HG03280 (cell line): ENCODE measurements at regions not wholly inside any gene's neighbourhood (a gene's known extent, or its start where the extent isn't known, plus 50 kb on each side); places are given as distances from the start of the nearest gene placed in this dataset.

Experiments used
- ATAC-seq: cut with Tn5 transposase; IDR thresholded peaks from one replicate; pipeline ENCODE4 v1.9.1; 2021; ENCODE audit warnings: mild to moderate bottlenecking, moderate library complexity; ENCODE audit not compliant: unreplicated experiment

DNA sequence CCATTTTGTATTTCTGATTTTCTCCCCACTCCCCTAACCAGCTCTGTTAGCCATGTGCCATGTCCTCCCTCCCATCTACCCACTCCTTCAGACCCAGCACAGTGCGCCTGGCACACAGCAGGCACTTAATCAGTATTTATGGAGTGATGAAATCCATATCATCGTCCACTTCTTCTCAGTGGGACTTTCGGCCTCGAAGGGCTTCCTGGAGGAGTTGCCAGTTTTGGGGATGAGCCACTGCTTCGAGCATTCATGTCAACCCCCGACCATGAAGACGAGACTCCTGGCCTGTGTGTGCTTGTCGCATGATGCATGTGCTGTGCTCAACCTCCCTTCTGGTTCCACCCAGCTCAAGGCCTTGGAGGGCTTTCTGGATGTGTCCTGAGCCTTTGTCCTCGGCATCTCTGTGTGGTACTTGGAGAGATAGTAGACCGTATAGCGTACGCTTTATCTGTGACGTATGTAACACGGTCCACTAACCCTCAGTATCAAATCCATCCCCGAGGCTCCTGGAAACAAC lies 119.5 kb upstream of the RTL1 start:
- no peak for ATAC-seq

DNA sequence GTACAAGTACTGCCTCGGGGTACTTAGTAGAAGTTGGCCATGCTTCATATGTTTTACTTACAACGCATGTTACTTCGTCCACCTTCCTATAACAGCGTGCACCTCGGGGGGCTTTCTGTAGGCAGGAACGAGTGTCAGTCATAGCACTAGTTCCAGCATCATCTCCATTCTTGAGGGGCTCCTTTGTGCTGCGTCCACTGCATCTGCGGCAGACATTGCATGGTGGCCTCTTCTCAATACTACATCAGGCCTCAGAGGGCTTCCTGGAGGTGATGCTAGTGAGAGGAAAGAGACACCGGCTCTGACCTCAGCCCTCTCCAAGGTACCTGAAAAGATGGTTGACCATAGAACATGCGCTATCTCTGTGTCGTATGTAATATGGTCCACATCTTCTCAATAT lies 121.2 kb upstream of the RTL1 start:
- no peak for ATAC-seq

DNA sequence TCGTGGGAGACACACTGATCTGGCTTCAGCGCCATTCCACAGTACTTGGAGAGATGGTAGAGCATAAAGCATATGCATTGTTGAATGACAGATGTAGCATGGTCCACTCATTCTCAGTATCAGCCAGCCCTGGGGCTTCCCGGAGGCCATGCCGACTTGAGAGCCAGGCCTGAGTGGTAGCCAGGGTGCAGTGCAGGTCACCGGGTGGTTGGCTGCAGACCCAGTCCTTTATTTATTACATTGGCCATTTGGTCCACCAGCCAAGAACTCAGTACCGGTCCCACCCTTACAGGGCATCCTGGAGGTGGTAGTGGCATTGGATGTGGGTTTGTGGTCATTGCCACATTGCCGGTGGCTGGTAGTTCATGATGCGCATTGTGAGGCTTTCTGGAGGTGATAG lies 121.6 kb upstream of the RTL1 start:
- ATAC-seq: no peak

GRCh38 chr14:101025696-101026095 lies 122.2 kb upstream of the RTL1 start:
- ATAC-seq: no peak

GRCh38 chr14:101026341-101026740 lies 122.8 kb upstream of the RTL1 start:
- ATAC-seq: no peak

- ATAC-seq: no peak
Measured at GRCh38 chr14:101027291-101027690, 123.8 kb upstream of the RTL1 start.

DNA sequence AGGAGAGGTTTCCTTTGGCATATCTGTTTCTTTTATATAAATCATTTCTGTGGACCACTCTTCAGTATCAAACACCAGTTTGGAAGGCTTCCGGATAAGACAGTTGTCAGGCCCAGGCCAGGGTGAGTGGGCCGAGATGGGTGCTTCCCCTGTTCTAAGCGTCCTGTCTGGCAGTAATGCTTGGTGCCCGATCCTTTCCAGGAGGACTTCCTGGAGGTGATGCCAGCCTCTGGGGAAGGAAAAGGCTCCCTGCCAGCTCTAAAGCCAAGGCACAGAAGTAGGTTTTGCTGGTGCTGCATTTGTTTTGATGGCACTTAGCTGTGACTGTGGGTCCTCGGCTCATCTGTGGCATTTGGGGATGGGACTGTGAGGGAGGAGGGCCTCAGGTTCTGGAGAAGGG lies 124.4 kb upstream of the RTL1 start:
- ATAC-seq: no peak

DNA sequence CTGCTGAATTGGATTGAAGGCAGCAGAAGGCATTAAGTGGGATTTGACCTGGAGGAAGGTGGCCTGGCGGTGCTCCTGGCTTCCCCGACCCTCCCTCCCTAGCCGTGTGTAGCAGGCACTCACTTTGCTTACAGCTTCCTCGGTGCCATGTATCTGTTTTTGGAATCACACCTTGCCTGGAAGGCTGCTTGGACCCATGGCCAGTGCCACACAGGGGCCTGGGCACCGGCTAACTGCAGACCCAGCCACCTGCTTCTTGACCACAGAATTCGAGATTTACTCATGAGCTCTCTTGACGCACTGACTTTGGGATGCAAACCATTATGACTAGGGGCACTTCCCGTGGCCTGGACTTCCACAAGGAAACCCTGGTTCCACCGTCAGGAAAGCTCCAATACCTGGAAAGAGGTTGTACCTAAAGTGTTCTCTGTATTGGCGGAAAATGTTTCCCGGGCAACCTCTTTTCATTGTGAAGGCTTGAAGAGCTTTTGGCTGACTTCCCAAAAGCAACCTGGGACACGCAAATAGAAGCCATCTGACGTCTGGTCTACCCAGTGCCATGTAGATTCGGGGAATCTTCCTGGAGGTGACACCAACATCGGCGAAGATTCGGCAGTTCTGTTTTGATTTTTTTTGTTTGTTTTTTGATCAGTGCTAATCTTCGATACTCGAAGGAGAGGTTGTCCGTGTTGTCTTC lies 125.6 kb upstream of the RTL1 start:
- no peak for ATAC-seq

DNA sequence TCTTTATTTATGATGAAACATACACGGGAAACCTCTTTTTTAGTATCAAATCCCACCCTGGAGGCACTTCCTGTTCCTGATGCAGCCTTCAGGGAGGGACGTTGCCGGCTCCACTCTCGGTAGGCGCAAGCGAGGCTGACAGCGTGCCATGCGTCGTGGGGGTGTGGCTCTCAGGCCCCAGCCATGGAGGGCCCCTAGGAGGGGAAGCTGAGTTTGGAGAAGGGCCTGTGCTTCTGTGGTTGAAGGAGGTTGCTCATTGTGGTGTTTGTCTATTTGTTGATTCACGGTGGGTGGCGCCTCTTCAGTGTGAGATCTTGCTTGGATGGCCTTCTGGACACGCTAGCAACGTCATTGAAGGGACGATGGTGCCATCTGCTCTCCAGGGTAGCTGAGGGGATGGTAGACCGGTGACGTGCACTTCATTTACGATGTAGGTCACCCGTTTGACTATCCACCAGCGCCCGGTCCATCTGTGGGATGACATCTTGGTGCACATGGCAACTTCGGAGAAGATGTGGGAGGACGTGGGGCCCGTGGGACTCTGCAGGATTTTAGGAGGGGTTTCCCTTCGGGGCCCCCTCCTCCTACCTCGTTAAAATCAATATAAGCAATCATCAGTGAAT lies 126.3 kb upstream of the RTL1 start:
- no peak for ATAC-seq

- no peak for ATAC-seq
Measured at GRCh38 chr14:101030586-101030985, 127.1 kb upstream of the RTL1 start.

DNA sequence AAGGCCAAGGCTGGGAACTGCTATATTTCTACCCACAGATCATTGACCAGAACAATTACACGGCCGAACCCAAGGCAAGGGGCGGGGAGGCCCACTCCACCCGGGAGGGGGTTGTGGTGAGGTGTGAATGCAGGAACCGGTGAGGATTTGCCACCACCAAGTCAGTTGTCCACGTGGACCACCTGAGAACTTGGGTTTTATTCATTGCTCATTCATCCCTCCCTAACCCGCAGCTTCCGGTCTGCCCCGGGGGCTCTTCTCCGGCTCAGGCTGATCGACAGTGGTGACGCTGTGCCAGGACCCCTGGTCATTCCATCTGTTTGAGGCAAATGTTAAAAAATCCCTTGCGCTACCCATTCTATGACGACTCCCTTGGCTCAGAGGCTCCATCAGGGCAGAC lies 127.7 kb upstream of the RTL1 start:
- no peak for ATAC-seq

DNA sequence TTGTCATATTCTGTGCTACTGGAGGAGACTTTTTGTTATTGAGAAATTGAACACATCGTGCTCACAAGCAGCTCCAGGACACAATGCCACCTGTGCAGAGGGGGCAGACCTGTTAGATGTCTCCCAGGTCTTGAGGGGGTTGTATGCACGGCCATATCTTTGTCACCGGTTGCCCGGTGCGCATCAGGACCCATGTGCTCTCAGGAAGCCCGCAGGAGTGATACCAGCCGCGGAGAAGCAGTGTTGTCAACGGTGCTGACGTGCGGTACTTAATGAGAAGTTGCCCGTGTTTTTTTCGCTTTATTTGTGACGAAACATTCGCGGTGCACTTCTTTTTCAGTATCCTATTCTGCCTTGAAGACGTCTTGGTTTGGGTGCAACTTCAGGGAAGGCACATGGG lies 128.2 kb upstream of the RTL1 start:
- ATAC-seq: no peak

DNA sequence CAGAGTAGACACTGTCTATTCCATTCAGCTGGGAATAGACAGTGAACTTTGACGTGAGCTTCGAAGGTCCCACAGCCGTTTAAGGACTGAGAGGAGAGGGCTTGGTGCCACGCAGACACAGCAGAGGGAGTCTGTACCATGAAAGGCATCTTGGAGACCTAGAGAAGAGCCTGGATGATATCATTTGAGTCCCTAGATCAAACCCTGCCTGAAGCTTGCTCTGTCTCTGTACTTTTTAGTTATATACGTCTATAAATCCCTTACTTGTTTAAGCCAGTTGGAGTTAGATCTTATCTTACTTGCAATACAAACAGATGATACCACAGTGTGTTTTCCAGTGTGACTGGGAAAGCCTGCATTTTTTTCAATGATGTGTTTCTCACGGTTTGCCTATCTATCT lies 128.9 kb upstream of the RTL1 start:
- ATAC-seq: no peak

- no peak for ATAC-seq
Measured at GRCh38 chr14:101033006-101033405, 129.5 kb upstream of the RTL1 start.

- ATAC-seq: no peak
Measured at GRCh38 chr14:101033446-101034165, 130.1 kb upstream of the RTL1 start.

GRCh38 chr14:101034986-101035385 lies 131.5 kb upstream of the RTL1 start:
- ATAC-seq: no peak

DNA sequence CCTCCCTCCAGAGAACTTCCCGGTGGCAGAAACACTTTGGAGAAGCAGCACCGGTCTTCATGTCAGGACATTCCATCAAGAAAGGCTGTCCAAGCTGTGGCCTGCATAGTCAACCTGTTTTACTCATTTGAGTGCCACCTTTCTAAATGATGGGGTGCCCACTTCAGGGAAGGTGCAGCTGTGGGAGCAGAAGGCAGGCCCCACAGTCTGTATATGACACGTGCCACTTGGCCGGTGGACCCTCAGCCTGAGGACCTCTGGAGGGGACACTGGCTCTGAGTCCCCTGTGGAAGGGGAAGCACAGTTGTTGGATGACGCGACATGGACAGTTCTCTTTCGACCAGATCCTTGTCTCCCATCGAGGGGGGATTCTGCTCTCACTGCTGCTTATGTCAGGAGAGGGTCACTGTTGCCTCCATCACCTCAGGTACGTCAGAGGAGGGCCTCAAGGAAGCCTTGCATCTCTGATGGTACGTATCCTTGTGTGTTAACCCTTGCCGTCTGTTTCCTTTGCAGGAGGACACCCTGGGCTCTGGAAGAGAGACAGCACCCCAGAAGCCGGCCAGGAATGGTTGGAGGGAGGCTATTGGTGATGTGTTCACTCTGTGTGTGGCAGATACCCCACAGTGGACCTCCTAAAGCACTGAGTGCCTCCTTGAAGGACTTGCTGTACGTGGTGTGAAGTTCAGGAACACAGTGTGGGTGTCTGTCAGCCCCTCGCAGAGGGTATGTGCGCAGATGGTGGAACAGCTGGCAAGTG lies 132.1 kb upstream of the RTL1 start:
- no peak for ATAC-seq

DNA sequence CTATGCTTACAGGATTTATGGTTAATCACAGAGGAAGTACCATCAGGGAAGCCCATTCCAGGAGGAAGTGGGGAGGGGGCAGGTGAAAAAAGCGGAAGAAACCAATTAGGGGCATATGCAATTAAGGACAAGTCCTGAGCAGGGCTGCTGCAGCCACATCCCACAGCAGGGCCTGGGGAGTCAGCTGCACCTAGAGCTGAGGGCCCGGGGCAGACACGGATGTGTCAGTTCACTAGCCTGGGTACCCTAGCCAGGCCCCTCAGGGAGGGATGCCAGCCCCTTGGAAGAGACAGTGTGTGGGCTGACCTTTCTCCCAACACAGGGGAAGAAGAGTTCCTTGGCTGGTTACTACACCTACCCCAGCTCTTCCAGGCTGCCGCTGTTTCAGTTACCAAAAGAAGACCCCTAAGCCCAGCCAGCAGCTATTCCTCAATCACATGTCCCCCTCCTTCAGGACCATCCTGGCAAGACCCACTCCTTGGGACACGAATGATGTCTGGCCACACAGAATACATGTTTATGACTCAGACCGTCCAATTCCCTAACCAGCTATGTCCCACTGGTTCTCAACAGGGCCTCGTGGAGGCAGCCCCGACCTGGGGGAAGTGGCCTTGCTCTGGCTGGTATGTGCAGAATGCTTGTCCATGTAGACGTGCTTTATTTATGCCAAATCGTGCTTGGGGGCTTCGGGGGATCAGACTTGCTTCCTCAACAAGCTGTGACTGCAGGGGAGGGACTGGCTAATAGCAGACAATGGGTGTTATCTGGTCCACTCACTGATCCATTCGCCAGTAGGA lies 133.7 kb upstream of the RTL1 start:
- no peak for ATAC-seq

GRCh38 chr14:101039031-101039754 lies 135.7 kb upstream of the RTL1 start:
- no peak for ATAC-seq

DNA sequence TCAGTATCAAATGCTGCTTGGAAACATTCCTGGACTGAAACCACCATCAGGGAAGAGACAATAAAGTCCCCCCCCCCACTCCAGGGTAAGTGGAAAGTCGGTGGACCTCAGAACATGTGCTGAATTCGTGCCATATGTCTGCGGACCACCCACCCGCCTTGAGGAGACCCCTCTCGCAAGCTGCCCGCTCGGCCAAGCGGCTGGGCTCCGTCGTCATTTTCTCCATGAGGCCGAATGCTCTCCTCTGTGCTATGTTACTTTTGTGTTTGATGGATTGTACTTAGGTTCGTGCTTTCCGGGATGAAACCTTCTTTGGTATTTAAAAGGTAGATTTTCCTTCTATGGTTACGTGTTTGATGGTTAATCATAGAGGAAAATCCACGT lies 136.2 kb upstream of the RTL1 start:
- ATAC-seq: no peak
